PC-3 (cell line): ENCODE measurements at regions not wholly inside any gene's neighbourhood (a gene's known extent, or its start where the extent isn't known, plus 50 kb on each side); places are given as distances from the start of the nearest gene placed in this dataset.

Source experiments
- CTCF ChIP-seq: fragments of 300-600 bp; sonication (generic); conservative IDR thresholded peaks from 2 replicates; pipeline ENCODE4 v1.5.1; 2017; ENCODE audit warnings: antibody characterized with exemption, low read depth, mild to moderate bottlenecking, low read length
- EZH2phosphoT487 ChIP-seq: fragments of 300-600 bp; sonication (generic); IDR thresholded peaks from 2 replicates; pipeline ENCODE4 v1.6.1; 2018; ENCODE audit warnings: mild to moderate bottlenecking, antibody characterized with exemption, low read length, borderline replicate concordance

GRCh38 chr6:141354191-141354955 is 778.4 kb upstream of the GJE1 start:
- TF ChIP-seq CTCF (peak; percentile 37; the same call in 1 of the 2 replicates), EZH2phosphoT487 (no peak)
